ENCODE measurements at regions not wholly inside any gene's neighbourhood (a gene's known extent, or its start where the extent isn't known, plus 50 kb on each side); places are given as distances from the start of the nearest gene placed in this dataset.

DNA sequence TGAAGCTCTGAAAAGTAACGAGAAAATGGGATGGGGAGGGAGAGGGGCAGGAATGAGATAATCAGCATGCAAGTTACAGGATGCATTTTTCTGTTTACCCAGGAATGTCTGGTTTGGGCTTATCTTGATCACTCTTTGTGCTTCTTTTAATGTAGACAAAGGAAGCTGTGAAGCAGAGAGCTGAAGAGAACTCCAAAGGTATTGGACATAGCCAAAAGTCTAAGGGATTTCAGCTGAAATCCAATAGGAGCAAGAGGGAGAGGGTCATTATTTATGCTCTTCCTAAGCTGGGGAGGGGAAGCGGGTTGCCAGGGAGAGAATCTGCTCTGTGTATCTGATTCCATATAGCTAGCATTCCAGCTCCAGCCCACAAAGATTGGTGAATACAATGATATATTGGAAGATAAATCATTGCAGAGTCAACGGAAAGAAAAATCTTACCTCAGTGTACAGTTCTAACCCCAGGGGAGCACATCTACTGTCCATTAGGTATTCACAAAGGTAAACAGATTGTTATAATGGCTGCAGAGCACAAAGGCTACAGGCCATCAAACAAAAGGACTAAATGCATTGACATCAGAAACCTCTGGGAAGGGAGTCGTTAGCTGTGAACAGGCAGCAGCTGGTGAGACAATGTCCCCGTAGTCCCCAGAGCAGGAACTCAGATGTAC is 61.0 kb upstream of the PELI2 start:
- WGBS, 2 experiments (ENCODE audit: extremely low coverage in 2 of 2, insufficient read length in 1 of 2) = no CpG with 5 or more reads among the region's 5 CpGs
- POLR2A ChIA-PET (ENCODE audit: unreplicated experiment) = no interaction called here

More for the DNA sequence above, 61.0 kb upstream of the PELI2 start:
- H4K91ac ChIP-seq (ENCODE audit: insufficient read depth, low read depth, low read length) = no peak overlapping the region
- no peak overlapping the region for H3K14ac ChIP-seq (replicated peaks; ENCODE audit: low read depth, low read length)
- no peak overlapping the region for H3K23ac ChIP-seq (ENCODE audit: low read depth, low read length)
- in situ Hi-C loops (cut with MboI; ENCODE audit: low sequenced_read_pairs) = no loop called here
- dilution Hi-C loops (cut with HindIII; ENCODE audit: low sequenced_read_pairs, unreplicated experiment) = no loop called here
- no peak overlapping the region for H3K4me3 ChIP-seq (ENCODE audit: insufficient read depth, low read depth, low read length)
- no peak overlapping the region for H2BK20ac ChIP-seq (ENCODE audit: low read depth, low read length)
- H2BK15ac ChIP-seq (ENCODE audit: low read depth, low read length) = no peak overlapping the region
- no peak overlapping the region for H3K56ac ChIP-seq (ENCODE audit: extremely low read depth, insufficient read depth, low read length)
- H3K4me1 ChIP-seq (ENCODE audit: control insufficient read depth, insufficient read depth, low read length) = 0 out of 2 replicates have a peak, but pooled peaks cover 2% of the 10 kb centered on the region
- H2AK9ac ChIP-seq (replicated peaks; ENCODE audit: low read depth, low read length, poor library complexity) = no peak overlapping the region
- no peak overlapping the region for H3K27ac ChIP-seq (ENCODE audit: insufficient read depth, low read length)
- H3K9me1 ChIP-seq (ENCODE audit: insufficient read depth, low read length) = no peaks in the 10 kb centered on the region
- no peak overlapping the region for H3K9ac ChIP-seq (ENCODE audit: low read depth, low read length)
- H3K18ac ChIP-seq (ENCODE audit: low read depth, low read length) = no peak overlapping the region
- H3K9me3 ChIP-seq (ENCODE audit: control insufficient read depth, insufficient read depth, low read length) = no peaks in the 10 kb centered on the region
- intact Hi-C loops (cut with micrococcal nuclease) = no loop called here
- ATAC-seq (ENCODE audit: low read depth) = no peak
- BruUV-seq (replicated peaks) = no TSS peak
- H2AK5ac ChIP-seq (ENCODE audit: low read depth, low read length) = no peak overlapping the region
- no peak overlapping the region for H2BK120ac ChIP-seq (ENCODE audit: low read depth, low read length)
- no peak overlapping the region for H3K4me2 ChIP-seq (ENCODE audit: low read depth, low read length)
- H4K5ac ChIP-seq (ENCODE audit: low read depth, low read length) = no peak overlapping the region
- no peaks in the 10 kb centered on the region for H3K36me3 ChIP-seq (ENCODE audit: control insufficient read depth, insufficient read depth, low read length)
- TF ChIP-seq MAZ (IDR thresholded peaks at IDR 0.05; ENCODE audit: borderline replicate concordance, low read depth, low read length) = no peak
- no peaks in the 10 kb centered on the region for H3K79me1 ChIP-seq (ENCODE audit: low read depth in 1 of 2, low read length in 2 of 2)
- H4K8ac ChIP-seq (ENCODE audit: low read depth in 2 of 2, low read length in 2 of 2) = no peak overlapping the region
- DNase-seq = no peak
- H3K4ac ChIP-seq (ENCODE audit: low read depth, low read length) = no peak overlapping the region
- H4K20me1 ChIP-seq (ENCODE audit: insufficient read depth, low read length) = no peaks in the 10 kb centered on the region
- CTCF ChIA-PET = no interaction called here
- H3K27me3 ChIP-seq (ENCODE audit: control insufficient read depth, insufficient read depth, low read length) = peaks cover 16% of the 10 kb centered on the region
- no peak overlapping the region for H2AFZ ChIP-seq (replicated peaks; ENCODE audit: low read length, poor library complexity)
- no peak overlapping the region for H2BK5ac ChIP-seq (ENCODE audit: low read depth, low read length, poor library complexity, severe bottlenecking)
